ENCODE measurements at regions not wholly inside any gene's neighbourhood (a gene's known extent, or its start where the extent isn't known, plus 50 kb on each side); places are given as distances from the start of the nearest gene placed in this dataset.

DNA sequence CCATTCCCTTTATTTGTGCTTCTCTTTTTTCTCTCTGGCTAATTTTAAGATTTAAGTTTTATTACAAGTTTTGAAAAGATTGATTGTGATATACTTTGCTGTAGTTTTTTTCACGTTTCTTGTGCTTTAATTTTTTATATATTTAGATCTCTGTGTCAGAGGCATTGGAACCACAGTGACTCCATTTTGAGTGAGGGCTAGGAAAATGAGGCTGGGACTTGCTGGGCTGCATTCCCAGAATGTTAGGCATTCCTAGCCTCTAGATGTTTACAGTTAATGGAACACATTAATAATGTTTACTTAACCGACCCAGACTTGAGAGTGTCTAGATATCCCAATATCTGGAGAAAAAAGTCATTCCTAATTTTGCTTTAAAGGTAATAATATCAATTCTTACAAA is 939.4 kb downstream of the BRINP3 start:
- no peak overlapping the region for H3K27ac Mint-ChIP-seq
- H3K4me3 Mint-ChIP-seq: no peak overlapping the region
- no peaks in the 10 kb centered on the region for H3K36me3 Mint-ChIP-seq (ENCODE audit: low read depth)
- H3K4me1 Mint-ChIP-seq (ENCODE audit: low read depth): no peaks in the 10 kb centered on the region
- no peaks in the 10 kb centered on the region for H3K27me3 Mint-ChIP-seq (ENCODE audit: low read depth)
- H3K9me3 Mint-ChIP-seq: no peaks in the 10 kb centered on the region

DNA sequence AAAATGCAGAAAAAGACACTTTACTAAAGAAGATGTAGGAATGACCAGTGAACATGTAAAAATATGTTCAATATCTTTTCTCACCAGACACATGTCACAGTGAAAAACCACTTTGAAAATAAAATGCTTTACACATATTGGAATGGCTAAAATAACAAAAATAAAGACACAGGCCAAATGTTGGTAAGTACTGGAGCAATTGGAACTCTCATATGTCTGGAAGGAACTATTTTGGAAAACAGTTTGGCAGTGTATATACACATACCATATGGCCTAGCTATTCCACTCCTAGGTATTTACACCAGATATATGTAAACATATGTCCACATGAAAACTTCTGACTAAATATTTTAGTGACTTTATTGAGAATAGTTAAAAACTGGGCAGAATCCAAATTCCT is 927.2 kb downstream of the BRINP3 start:
- Mint-ChIP-seq H3K9me3 (no peaks in the 10 kb centered on the region), H3K4me1 (ENCODE audit: low read depth) (no peaks in the 10 kb centered on the region), H3K27me3 (ENCODE audit: low read depth) (no peaks in the 10 kb centered on the region), H3K27ac (no peak overlapping the region), H3K36me3 (ENCODE audit: low read depth) (no peaks in the 10 kb centered on the region), H3K4me3 (no peak overlapping the region)

DNA sequence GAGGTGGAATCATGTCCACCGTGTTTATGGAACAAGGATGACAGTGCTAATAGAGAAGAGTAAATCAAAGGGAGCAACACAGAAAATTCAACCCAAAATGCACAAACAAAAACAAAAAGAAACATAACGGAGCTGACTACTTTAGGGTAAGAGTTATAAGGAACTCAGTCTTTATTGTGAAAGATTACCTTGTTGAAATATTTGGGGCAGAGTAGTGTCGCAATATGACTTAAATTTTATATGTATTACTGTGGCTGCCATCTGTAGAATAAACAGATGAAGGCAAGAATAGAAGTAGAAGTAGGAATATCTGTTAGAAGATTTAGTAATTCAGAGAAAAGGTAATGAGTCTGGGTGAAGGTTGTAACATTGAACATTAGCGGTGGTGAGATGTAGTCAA is 913.9 kb downstream of the BRINP3 start:
- Mint-ChIP-seq H3K27me3 (ENCODE audit: low read depth) (no peaks in the 10 kb centered on the region), H3K36me3 (ENCODE audit: low read depth) (no peaks in the 10 kb centered on the region), H3K4me3 (no peak overlapping the region), H3K4me1 (ENCODE audit: low read depth) (no peaks in the 10 kb centered on the region), H3K9me3 (peaks cover 3% of the 10 kb centered on the region), H3K27ac (no peak overlapping the region)

DNA sequence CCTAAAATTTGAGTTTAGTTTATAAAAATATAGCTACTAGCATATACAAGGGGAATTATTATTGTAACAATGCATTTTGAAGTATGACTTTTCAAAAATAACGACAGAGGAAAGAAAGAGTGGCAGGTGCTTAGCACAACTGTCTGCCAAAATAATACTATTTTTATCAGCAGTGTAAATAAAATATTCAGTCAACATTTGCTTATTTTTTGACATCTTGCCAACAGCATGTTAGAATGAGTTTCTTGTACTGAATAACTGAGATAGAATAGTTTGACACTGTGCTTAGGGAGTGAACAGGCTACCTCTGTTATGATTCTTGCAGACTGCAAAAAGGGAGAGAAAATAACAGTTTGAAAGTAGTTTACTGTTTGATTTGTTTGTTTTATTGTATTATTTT is 909.8 kb downstream of the BRINP3 start:
- H3K9me3 Mint-ChIP-seq: peaks cover 3% of the 10 kb centered on the region
- no peak overlapping the region for H3K27ac Mint-ChIP-seq
- no peaks in the 10 kb centered on the region for H3K4me1 Mint-ChIP-seq (ENCODE audit: low read depth)
- no peak overlapping the region for H3K4me3 Mint-ChIP-seq
- no peaks in the 10 kb centered on the region for H3K27me3 Mint-ChIP-seq (ENCODE audit: low read depth)
- H3K36me3 Mint-ChIP-seq (ENCODE audit: low read depth): no peaks in the 10 kb centered on the region

DNA sequence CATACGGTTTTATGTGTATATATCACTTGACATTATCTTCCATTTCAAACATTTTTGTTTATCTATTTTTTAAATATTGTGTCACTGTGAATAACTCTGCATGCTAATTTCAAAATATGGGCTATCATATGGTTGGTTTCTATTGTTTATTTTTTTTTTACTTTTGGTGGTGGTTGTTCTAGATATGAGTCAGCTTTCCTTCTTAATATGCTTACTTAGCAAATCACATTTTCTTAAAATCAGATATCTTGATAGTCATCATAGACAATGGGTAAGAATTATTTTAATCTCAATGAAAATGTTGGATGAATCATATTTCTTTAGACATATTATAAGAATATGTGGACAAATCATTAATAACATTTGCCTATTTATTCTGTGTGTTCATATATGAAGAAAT is 881.5 kb downstream of the BRINP3 start:
- Mint-ChIP-seq H3K27ac (no peak overlapping the region), H3K4me3 (no peak overlapping the region), H3K4me1 (ENCODE audit: low read depth) (no peaks in the 10 kb centered on the region), H3K36me3 (ENCODE audit: low read depth) (no peaks in the 10 kb centered on the region), H3K9me3 (peaks cover 5% of the 10 kb centered on the region), H3K27me3 (ENCODE audit: low read depth) (no peaks in the 10 kb centered on the region)

DNA sequence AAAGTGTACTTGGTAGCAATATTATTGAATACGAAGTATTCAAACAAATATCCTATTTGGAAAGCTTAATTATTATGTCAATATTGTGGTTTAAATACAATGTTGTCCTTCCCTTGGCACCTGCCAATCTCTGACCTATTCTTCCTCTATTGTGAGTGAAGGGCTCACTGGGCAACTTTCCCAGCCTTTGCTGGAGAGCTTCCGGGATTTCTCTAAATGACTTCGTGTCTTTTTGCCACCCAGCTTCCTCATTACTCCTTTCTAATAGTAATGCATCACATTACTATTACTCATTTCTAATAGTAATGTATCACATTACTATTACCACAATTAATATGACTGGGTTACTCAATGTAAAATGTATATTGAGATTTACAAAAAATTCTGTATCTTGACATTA is 880.6 kb downstream of the BRINP3 start:
- Mint-ChIP-seq H3K27me3 (ENCODE audit: low read depth) (no peaks in the 10 kb centered on the region), H3K4me3 (no peak overlapping the region), H3K27ac (no peak overlapping the region), H3K9me3 (peaks cover 5% of the 10 kb centered on the region), H3K36me3 (ENCODE audit: low read depth) (no peaks in the 10 kb centered on the region), H3K4me1 (ENCODE audit: low read depth) (no peaks in the 10 kb centered on the region)

DNA sequence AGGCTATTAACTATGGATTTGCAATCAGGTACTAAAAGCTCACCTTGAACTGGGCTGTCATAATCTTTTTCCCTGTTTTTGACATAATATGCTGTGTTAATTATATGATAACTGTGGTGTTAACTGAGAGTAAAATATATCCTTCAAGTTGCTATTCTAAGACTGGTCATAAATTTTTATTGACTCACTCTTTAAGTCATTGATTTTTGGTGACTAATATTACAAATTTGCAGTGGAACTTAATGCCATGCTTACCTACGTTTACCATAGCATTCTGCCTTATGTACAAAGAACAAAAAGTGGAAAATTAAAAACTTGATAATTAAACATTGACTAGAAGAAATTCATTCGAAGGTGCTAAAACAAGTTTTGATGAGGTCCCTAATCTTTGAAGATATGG is 872.4 kb downstream of the BRINP3 start:
- Mint-ChIP-seq H3K9me3 (no peaks in the 10 kb centered on the region), H3K27ac (no peak overlapping the region), H3K36me3 (ENCODE audit: low read depth) (no peaks in the 10 kb centered on the region), H3K4me1 (ENCODE audit: low read depth) (no peaks in the 10 kb centered on the region), H3K4me3 (no peak overlapping the region), H3K27me3 (ENCODE audit: low read depth) (no peaks in the 10 kb centered on the region)

DNA sequence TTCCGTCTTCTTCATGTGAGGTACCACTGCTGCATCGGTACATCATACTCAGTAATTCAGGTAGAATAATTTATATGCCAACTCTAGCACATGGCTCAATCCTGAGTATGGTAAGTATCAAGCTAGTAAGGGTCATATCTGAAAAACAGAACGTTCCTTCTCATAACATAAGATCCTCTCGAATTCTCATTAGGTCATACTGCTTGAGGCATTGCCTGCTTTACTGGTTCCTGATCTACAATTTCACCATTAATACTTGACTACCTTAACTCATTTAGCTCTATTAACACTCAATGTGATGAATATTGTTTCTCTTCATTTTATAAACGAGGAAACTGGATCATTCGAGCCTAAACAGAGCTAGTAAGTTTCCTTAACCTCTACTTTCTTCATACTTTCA is 871.6 kb downstream of the BRINP3 start:
- Mint-ChIP-seq H3K27ac (no peak overlapping the region), H3K9me3 (no peaks in the 10 kb centered on the region), H3K36me3 (ENCODE audit: low read depth) (no peaks in the 10 kb centered on the region), H3K4me3 (no peak overlapping the region), H3K27me3 (ENCODE audit: low read depth) (no peaks in the 10 kb centered on the region), H3K4me1 (ENCODE audit: low read depth) (no peaks in the 10 kb centered on the region)

DNA sequence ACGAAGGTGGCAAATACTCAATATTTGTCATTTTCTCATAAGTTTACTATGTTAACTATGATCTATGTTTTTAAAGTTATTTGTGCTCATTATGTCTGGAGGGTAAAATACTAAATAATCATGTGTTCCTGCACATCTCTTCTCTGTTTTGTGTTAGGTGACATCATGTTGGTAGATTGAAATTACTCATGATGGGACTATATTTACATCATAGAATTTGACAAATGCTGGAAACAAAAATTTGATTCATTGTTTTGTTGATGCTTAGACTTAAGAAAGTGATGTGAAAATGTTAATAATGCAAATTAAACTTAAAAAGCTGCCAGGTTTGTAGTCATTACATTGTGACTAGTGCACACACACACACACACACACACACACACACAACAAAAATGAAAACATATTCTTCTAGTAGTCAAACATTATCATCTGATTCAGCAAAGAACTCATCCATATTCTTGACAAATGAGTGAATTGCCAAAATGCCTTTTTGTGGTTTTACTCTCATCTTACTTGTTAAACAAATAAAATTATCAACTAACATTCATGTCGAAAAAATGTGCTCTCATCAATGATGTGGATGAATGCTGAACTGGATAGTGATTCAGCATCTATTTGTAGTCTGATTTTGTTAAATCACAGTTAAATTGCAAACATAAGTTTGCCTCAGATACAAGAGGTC is 870.7 kb downstream of the BRINP3 start:
- Mint-ChIP-seq H3K27me3 (ENCODE audit: low read depth) (no peaks in the 10 kb centered on the region), H3K27ac (no peak overlapping the region), H3K9me3 (no peaks in the 10 kb centered on the region), H3K4me1 (ENCODE audit: low read depth) (no peaks in the 10 kb centered on the region), H3K4me3 (no peak overlapping the region), H3K36me3 (ENCODE audit: low read depth) (no peaks in the 10 kb centered on the region)

DNA sequence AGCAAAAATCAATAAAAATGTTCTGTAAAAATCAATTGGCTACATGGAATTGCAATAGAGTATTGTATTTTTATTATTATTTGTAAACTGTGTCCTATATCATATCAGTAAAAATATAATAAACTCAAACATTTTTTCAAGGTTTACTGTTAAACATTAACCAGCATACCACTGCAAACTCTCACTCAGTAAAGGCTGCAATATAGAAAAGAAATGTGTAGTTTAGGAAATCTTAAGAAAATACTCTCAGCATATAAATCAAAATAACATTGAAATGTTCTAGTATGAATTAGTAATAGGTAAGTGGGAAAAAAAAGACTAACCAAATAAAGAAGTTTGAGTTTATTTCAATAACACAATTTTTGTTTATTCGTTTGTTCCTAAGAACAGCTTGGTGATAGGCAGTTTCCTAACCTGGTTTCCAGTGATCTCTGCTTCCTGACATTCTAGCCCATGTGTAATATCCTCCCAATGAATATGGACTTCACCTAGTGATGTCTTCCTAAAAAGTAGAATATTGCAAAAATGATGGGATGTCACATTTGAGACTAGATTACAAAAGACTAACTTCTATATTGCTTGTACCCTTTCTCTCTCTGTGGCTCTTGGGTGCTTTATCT is 870.1 kb downstream of the BRINP3 start:
- Mint-ChIP-seq H3K27ac (no peak overlapping the region), H3K27me3 (ENCODE audit: low read depth) (no peaks in the 10 kb centered on the region), H3K4me1 (ENCODE audit: low read depth) (no peaks in the 10 kb centered on the region), H3K4me3 (no peak overlapping the region), H3K9me3 (no peaks in the 10 kb centered on the region), H3K36me3 (ENCODE audit: low read depth) (no peaks in the 10 kb centered on the region)

DNA sequence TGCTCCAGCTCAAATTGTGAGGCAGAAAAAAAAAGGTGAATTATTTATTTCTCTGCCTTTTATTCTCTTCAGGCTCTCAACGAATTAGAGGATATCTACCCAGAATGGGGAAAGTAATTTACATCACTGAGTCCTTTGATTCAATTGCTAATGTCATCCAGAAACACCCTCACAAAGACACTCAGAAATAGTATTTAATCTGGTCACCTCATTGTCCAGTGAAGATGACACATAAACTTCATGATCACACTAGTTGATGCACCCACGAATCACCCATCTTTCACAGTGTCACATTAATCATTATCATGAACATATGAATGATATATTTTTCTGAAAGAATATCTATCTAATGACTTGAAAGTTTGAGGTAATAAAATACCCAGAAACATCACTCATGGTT is 868.5 kb downstream of the BRINP3 start:
- Mint-ChIP-seq H3K4me1 (ENCODE audit: low read depth) (no peaks in the 10 kb centered on the region), H3K4me3 (no peak overlapping the region), H3K27me3 (ENCODE audit: low read depth) (no peaks in the 10 kb centered on the region), H3K36me3 (ENCODE audit: low read depth) (no peaks in the 10 kb centered on the region), H3K27ac (no peak overlapping the region), H3K9me3 (no peaks in the 10 kb centered on the region)

DNA sequence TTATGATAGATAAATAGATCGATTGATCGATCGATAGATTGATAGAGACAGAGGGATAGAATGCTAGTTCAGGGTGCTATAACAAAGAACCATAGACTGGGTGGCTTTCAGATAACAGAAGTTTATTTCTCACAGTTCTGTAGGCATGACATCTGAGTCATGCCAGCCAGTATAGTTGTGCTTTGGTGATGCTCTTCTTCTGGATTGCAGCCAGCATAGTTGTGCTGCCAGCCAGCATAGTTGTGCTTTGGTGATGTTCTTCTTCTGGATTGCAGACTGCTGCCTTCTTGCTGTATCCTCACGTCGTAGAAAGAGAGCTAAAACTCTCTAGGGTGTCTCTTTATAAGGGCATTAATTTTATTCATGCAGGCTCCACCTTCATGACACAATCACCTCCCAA is 860.8 kb downstream of the BRINP3 start:
- Mint-ChIP-seq H3K4me1 (ENCODE audit: low read depth) (no peaks in the 10 kb centered on the region), H3K4me3 (no peak overlapping the region), H3K27ac (no peak overlapping the region), H3K9me3 (peaks cover 6% of the 10 kb centered on the region), H3K36me3 (ENCODE audit: low read depth) (no peaks in the 10 kb centered on the region), H3K27me3 (ENCODE audit: low read depth) (no peaks in the 10 kb centered on the region)

DNA sequence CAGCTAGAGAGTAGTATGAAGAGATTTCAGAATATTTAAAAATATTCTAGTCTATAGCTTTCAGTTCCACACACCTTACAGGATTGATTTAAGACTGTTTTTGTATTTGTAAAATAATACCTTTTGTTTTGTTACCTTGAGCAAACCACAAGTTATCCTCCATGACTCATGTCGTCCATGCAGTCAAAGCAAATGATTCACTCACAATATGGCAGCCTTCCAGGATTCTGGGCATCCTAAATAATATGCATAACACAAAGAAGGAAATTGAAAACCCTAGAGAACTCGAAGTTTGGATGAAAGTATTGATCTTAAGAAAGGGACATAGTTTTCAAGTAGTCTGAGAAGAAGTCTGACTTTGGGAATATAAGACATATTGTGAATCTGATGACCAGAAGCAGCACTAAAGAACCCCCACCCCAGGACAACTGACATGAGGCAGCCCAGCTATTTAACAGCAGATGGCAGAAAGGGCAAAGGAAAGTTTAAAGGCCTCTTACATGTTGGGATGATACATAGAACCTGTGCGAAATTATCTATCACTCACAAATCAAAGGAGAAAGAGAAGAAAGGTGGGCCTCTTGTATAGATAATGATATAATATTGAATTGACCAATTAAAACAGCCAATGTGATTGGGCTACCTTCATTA is 857.9 kb downstream of the BRINP3 start:
- Mint-ChIP-seq H3K36me3 (ENCODE audit: low read depth) (no peaks in the 10 kb centered on the region), H3K27me3 (ENCODE audit: low read depth) (no peaks in the 10 kb centered on the region), H3K9me3 (peaks cover 6% of the 10 kb centered on the region), H3K4me1 (ENCODE audit: low read depth) (no peaks in the 10 kb centered on the region), H3K4me3 (no peak overlapping the region), H3K27ac (no peak overlapping the region)

DNA sequence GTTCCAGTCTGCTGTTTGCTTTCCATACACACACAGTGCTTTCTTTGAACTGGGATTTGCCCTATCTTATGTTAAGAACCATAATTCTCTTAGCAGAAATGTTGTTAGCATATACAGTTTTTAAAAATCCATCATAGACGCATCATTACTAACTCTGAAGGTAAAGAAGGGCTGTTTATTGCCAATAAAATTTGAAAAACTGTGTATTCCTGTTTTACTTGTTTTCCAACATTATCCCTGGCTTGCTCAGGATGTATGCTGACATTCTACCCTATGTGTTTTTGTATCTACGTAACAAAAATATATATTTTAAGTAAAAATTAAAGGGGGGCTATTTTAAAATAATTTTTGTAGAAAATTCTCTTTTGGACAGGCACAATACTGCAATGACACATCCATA is 857.2 kb downstream of the BRINP3 start:
- Mint-ChIP-seq H3K27me3 (ENCODE audit: low read depth) (no peaks in the 10 kb centered on the region), H3K4me3 (no peak overlapping the region), H3K36me3 (ENCODE audit: low read depth) (no peaks in the 10 kb centered on the region), H3K9me3 (peaks cover 6% of the 10 kb centered on the region), H3K27ac (no peak overlapping the region), H3K4me1 (ENCODE audit: low read depth) (no peaks in the 10 kb centered on the region)

DNA sequence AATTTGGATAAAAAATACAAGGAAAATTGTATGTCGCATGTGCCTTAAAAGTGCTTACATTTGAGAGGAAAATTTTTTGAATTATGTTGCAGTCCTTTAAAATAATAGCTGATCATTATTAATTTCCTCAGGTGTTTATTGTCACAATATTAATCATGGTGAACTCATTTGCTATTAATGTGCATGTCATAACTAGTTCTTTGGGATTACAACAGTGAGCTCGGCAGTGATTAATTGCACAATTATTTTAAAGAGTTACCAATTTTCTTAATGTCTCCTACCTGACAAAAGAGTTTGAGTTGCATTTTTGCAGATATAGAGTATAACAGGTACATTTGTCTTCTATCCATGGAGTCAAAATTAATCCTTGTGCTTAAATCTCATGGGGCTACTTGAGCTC is 854.3 kb downstream of the BRINP3 start:
- peaks cover 2% of the 10 kb centered on the region for H3K9me3 Mint-ChIP-seq
- H3K27me3 Mint-ChIP-seq (ENCODE audit: low read depth): no peaks in the 10 kb centered on the region
- H3K4me3 Mint-ChIP-seq: no peak overlapping the region
- no peak overlapping the region for H3K27ac Mint-ChIP-seq
- H3K36me3 Mint-ChIP-seq (ENCODE audit: low read depth): no peaks in the 10 kb centered on the region
- no peaks in the 10 kb centered on the region for H3K4me1 Mint-ChIP-seq (ENCODE audit: low read depth)

All from T-helper 1 cell treated with Interleukin-12 subunit alpha and Interleukin-12 subunit beta and Interleukin-4 antibody, amounts not matched to agents 30 μg/mL and 1 μg/mL, for 36 hours (primary cell).